ENCODE measurements at regions not wholly inside any gene's neighbourhood (a gene's known extent, or its start where the extent isn't known, plus 50 kb on each side); places are given as distances from the start of the nearest gene placed in this dataset.
"Not testable (repeated sequence)": the region's sequence is repeated elsewhere in the genome, so short reads cannot be mapped to it uniquely, and the experiment has no call there.

- Histone ChIP-seq H3K27ac (no peak overlapping the region), H3K4me3 (no peak overlapping the region), H3K27me3 (no peaks in the 10 kb centered on the region), H3K36me3 (replicated peaks in 1 of 2; ENCODE audit: insufficient read depth in 1 of 2, low read depth in 2 of 2) (no peaks in the 10 kb centered on the region), H3K9me3 (no peaks in the 10 kb centered on the region), H3K4me1 (no peaks in the 10 kb centered on the region)
- DNase-seq (no peak), ATAC-seq (no peak)
- TF ChIP-seq POLR2A (IDR thresholded peaks at IDR 0.05), result no peak
- TF ChIP-seq CTCF (IDR thresholded peaks at IDR 0.05), result no peak
- WGBS, 2 donors, result 63 to 70% methylated on average over 5 of the region's 5 CpGs
- intact Hi-C loops (cut with DNase I), result no loop called here
Observed at GRCh38 chr7:10648289-10648688, 325.4 kb upstream of the PHF14 start.

- H3K4me1 ChIP-seq; DNase-seq; H3K27ac ChIP-seq; H3K4me3 ChIP-seq; H3K9me3 ChIP-seq; ATAC-seq; intact Hi-C loops (cut with DNase I); H3K36me3 ChIP-seq (replicated peaks in 1 of 2; ENCODE audit: insufficient read depth in 1 of 2, low read depth in 2 of 2); H3K27me3 ChIP-seq: not testable (repeated sequence)
- WGBS, 2 donors, result 68 to 74% methylated on average over 7 of the region's 7 CpGs
Observed at GRCh38 chr7:10649120-10649519, 324.6 kb upstream of the PHF14 start.

- ATAC-seq (no peak), DNase-seq (no peak)
- intact Hi-C loops (cut with DNase I), result no loop called here
- no peaks in the 10 kb centered on the region for H3K9me3 ChIP-seq
- H3K27me3 ChIP-seq, result no peaks in the 10 kb centered on the region
- H3K36me3 ChIP-seq (replicated peaks in 1 of 2; ENCODE audit: insufficient read depth in 1 of 2, low read depth in 2 of 2), result no peaks in the 10 kb centered on the region
- no peak for TF ChIP-seq CTCF (IDR thresholded peaks at IDR 0.05)
- no peak for TF ChIP-seq POLR2A (IDR thresholded peaks at IDR 0.05)
- no peak overlapping the region for H3K27ac ChIP-seq
- no peaks in the 10 kb centered on the region for H3K4me1 ChIP-seq
- no peak overlapping the region for H3K4me3 ChIP-seq
- WGBS, 2 donors, result 23 to 39% methylated on average over 1 of the region's 1 CpG
Observed at GRCh38 chr7:10655031-10655430, 318.6 kb upstream of the PHF14 start.

GRCh38 chr7:10657201-10657600 lies 316.5 kb upstream of the PHF14 start:
- Histone ChIP-seq H3K4me3 (no peak overlapping the region), H3K4me1 (no peaks in the 10 kb centered on the region), H3K36me3 (replicated peaks in 1 of 2; ENCODE audit: insufficient read depth in 1 of 2, low read depth in 2 of 2) (no peaks in the 10 kb centered on the region), H3K9me3 (no peaks in the 10 kb centered on the region), H3K27me3 (no peaks in the 10 kb centered on the region), H3K27ac (no peak overlapping the region)
- ATAC-seq, result no peak
- DNase-seq, result no peak
- intact Hi-C loops (cut with DNase I), result no loop called here
- 53 to 54% methylated on average over 1 of the region's 1 CpG for WGBS, 2 donors
- no peak for TF ChIP-seq CTCF (IDR thresholded peaks at IDR 0.05)
- no peak for TF ChIP-seq POLR2A (IDR thresholded peaks at IDR 0.05)

GRCh38 chr7:10657837-10658236 lies 315.8 kb upstream of the PHF14 start:
- Histone ChIP-seq H3K27ac (no peak overlapping the region), H3K27me3 (no peaks in the 10 kb centered on the region), H3K4me1 (no peaks in the 10 kb centered on the region), H3K9me3 (no peaks in the 10 kb centered on the region), H3K4me3 (no peak overlapping the region), H3K36me3 (replicated peaks in 1 of 2; ENCODE audit: insufficient read depth in 1 of 2, low read depth in 2 of 2) (no peaks in the 10 kb centered on the region)
- intact Hi-C loops (cut with DNase I), result no loop called here
- TF ChIP-seq CTCF (IDR thresholded peaks at IDR 0.05) (no peak), POLR2A (IDR thresholded peaks at IDR 0.05) (no peak)
- DNase-seq (no peak), ATAC-seq (no peak)
